K562 (cell line): ENCODE measurements at regions not wholly inside any gene's neighbourhood (a gene's known extent, or its start where the extent isn't known, plus 50 kb on each side); places are given as distances from the start of the nearest gene placed in this dataset.

ENCODE experiments used
- ATAC-seq: fragments of 200-7000 bp; cut with Tn5 transposase; 3 replicates; pipeline ENCODE4 v1.9.1; 2020; ENCODE audit warnings: moderate library complexity
- BruUV-seq: library from RNA; stranded (reverse); fragments of 400-500 nt; replicated peaks from 2 replicates; lab custom pipeline; 2021; lab: Mats Ljungman, UMichigan
- CTCF ChIA-PET: fragments of 300-600 bp; formaldehyde crosslinking; extraction: SDS; loops from one replicate; lab custom pipeline; 2021; ENCODE audit warnings: low intra/inter-chr PET ratio; lab: Yijun Ruan, JAX
- POLR2A ChIA-PET: fragments of 300-600, 350-650 bp; sonication (Branson Sonifier 250); formaldehyde crosslinking; extraction: SDS; loops from one replicate; lab custom pipeline; 2021; ENCODE audit warnings: antibody characterized with exemption, inconsistent platforms; lab: Yijun Ruan, JAX
- DNase-seq, 4 experiments: peaks; one replicate each; pipeline versions ENCODE4 v3.0.0 to v3.0.0-alpha.2; 2011 to 2018; ENCODE audit warnings: low spot score in 3 of 4, mixed read lengths in 3 of 4; ENCODE audit errors: extremely low read depth in 1 of 4
- FAIRE-seq: peaks from 2 replicates; lab custom pipeline; 2011; peaks lifted over from hg19 to GRCh38; lab: Jason Lieb, UNC
- H2AFZ ChIP-seq: 2 replicates; pipeline ENCODE4 v1.6.0; 2011; ENCODE audit warnings: low read depth, low read length, control low read depth, inconsistent platforms
- H3K27ac ChIP-seq: fragments of 200-600 bp; 3 replicates; pipeline ENCODE4 v1.8.0; 2011; ENCODE audit warnings: low read depth, mild to moderate bottlenecking, control low read depth, inconsistent platforms, low read length, moderate library complexity, mixed read lengths; ENCODE audit errors: extremely low read depth
- H3K27me3 ChIP-seq, 2 experiments: fragments of 300-600 bp in 1 of 2; 2 replicates in 1 of 2; 3 replicates in 1 of 2; pipeline versions ENCODE4 v1.6.0 to v1.8.0; 2011; ENCODE audit warnings: inconsistent platforms in 2 of 2, low read length in 2 of 2, mild to moderate bottlenecking in 1 of 2, mixed read lengths in 1 of 2, moderate library complexity in 1 of 2; ENCODE audit not compliant: control insufficient read depth in 2 of 2, insufficient read depth in 2 of 2
- H3K36me3 ChIP-seq: fragments of 300-600 bp; 3 replicates; pipeline ENCODE4 v1.8.0; 2011; ENCODE audit warnings: mild to moderate bottlenecking, low read length, inconsistent platforms; ENCODE audit not compliant: control insufficient read depth, insufficient read depth
- H3K4me1 ChIP-seq, 2 experiments: fragments of 200-600 bp in 1 of 2; replicated peaks in 1 of 2; 2 replicates in 1 of 2; 3 replicates in 1 of 2; pipeline versions ENCODE4 v1.5.1 to v1.8.0; 2011; ENCODE audit warnings: inconsistent platforms in 2 of 2, low read length in 2 of 2, mild to moderate bottlenecking in 1 of 2, mixed read lengths in 1 of 2, moderate library complexity in 1 of 2; ENCODE audit not compliant: control insufficient read depth in 2 of 2, insufficient read depth in 2 of 2
- H3K4me2 ChIP-seq: 2 replicates; pipeline ENCODE4 v1.6.1; 2011; ENCODE audit warnings: low read length, control low read depth, inconsistent platforms, mixed read lengths; ENCODE audit not compliant: insufficient read depth
- H3K4me3 ChIP-seq: fragments of 200-600 bp; sonication (generic), shearing (Covaris generic); 2 replicates; pipeline ENCODE4 v1.5.1; 2016; ENCODE audit warnings: control low read depth, inconsistent platforms
- H3K79me2 ChIP-seq: fragments of 200-600 bp; 3 replicates; pipeline ENCODE4 v1.8.0; 2011; ENCODE audit warnings: low read length, inconsistent platforms; ENCODE audit not compliant: control insufficient read depth, insufficient read depth
- H3K9ac ChIP-seq, 2 experiments: 2 replicates each; pipeline versions ENCODE4 v1.6.0 to v1.6.1; 2011; ENCODE audit warnings: low read depth in 2 of 2, low read length in 2 of 2, control low read depth in 1 of 2, inconsistent platforms in 1 of 2, mild to moderate bottlenecking in 1 of 2, mixed read lengths in 1 of 2; ENCODE audit not compliant: insufficient read depth in 1 of 2
- H3K9me1 ChIP-seq: one replicate; pipeline ENCODE4 v1.6.0; 2011; ENCODE audit warnings: inconsistent platforms, mild to moderate bottlenecking, low read length, moderate library complexity; ENCODE audit not compliant: control insufficient read depth, insufficient read depth
- H3K9me3 ChIP-seq: replicated peaks from 2 replicates; pipeline ENCODE4 v1.5.1; 2011; ENCODE audit warnings: low read depth, low read length, inconsistent platforms; ENCODE audit not compliant: control insufficient read depth, insufficient read depth
- H4K20me1 ChIP-seq: replicated peaks from 2 replicates; pipeline ENCODE4 v1.6.1; 2011; ENCODE audit warnings: low read length, inconsistent platforms, mixed read lengths; ENCODE audit not compliant: control insufficient read depth, insufficient read depth
- C11orf30 ChIP-seq: fragments of 450-650 bp; IDR thresholded peaks from 2 replicates; pipeline ENCODE4 v1.6.1; 2016; ENCODE audit warnings: low read depth, mild to moderate bottlenecking
- HDGF ChIP-seq: fragments of 450-650 bp; IDR thresholded peaks from 2 replicates; pipeline ENCODE4 v1.6.1; 2016
- MEF2A ChIP-seq: IDR thresholded peaks from 2 replicates; pipeline ENCODE4 v1.6.1; 2011; ENCODE audit warnings: low read depth, mild to moderate bottlenecking, low read length, moderate library complexity; ENCODE audit not compliant: control insufficient read depth
- NFE2 ChIP-seq: IDR thresholded peaks from 2 replicates; pipeline ENCODE4 v1.6.1; 2014; ENCODE audit warnings: antibody characterized with exemption, low read depth
- PYGO2 ChIP-seq: fragments of 450-650 bp; IDR thresholded peaks from 2 replicates; pipeline ENCODE4 v1.6.1; 2016; ENCODE audit warnings: mild to moderate bottlenecking, missing genetic modification characterization, moderate library complexity, missing compliant biosample characterization
- whole genome bisulfite sequencing: fragments of 100-300 bp; shearing (Covaris generic); methylation state at CpG from one replicate; pipeline ENCODE4 v1.1.6; 2016; ENCODE audit warnings: low coverage, mixed read lengths; ENCODE audit not compliant: insufficient coverage; ENCODE audit errors: missing lambda C conversion rate; 5-methylcytosine and 5-hydroxymethylcytosine counted together
- in situ Hi-C: fragments of 300-500 bp; cut with MboI; formaldehyde crosslinking; loops from 4 replicates; pipeline ENCODE4 v1.15.0; 2018; ENCODE audit warnings: inconsistent platforms, mixed read lengths
- intact Hi-C: fragments of 100-400 bp; cut with micrococcal nuclease; formaldehyde crosslinking; loops from 2 replicates; pipeline ENCODE4 v1.14.2; 2022
- TF ChIP-seq, protein P1 (sequence below), 2 experiments: fragments of 450-650 bp; formaldehyde crosslinking in 1 of 2; IDR thresholded peaks; 2 replicates each; pipeline versions ENCODE4 v1.4.0 to v1.6.1; 2014 to 2020; ENCODE audit warnings: mild to moderate bottlenecking in 2 of 2, borderline replicate concordance in 1 of 2, low read depth in 1 of 2

DNA sequence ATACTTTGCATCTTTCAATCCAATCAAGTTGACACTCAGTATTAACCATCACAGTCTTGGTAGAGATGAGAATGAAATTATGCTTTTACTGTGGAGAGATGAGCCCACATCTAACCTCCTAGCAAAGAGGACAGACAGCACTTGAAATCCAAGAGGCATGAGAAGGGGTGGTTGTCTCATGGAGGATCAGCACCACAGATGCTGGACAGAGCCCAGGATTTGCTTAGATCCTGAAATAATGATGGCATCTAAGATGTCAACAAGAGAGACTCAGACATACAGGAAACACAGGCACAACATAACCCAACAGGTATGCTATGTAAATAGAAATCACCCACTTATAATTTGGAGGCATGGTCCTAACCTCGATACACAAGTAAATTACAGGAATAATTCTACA lies 74.3 kb upstream of the VCX2 start:
- WGBS, result 0% methylated on average over 1 of the region's 1 CpG
- intact Hi-C loops (no loop called here), in situ Hi-C loops (no loop called here)
- H4K20me1 ChIP-seq, result no peaks in the 10 kb centered on the region
- H3K27me3 ChIP-seq, result no peaks in the 10 kb centered on the region
- DNase-seq (no peak), FAIRE-seq (no peak), ATAC-seq (no peak)
- TF ChIP-seq HDGF (no peak), MEF2A (no peak), NFE2 (no peak), C11orf30 (no peak), PYGO2 (tag) (no peak)
- TF ChIP-seq, protein P1, sequence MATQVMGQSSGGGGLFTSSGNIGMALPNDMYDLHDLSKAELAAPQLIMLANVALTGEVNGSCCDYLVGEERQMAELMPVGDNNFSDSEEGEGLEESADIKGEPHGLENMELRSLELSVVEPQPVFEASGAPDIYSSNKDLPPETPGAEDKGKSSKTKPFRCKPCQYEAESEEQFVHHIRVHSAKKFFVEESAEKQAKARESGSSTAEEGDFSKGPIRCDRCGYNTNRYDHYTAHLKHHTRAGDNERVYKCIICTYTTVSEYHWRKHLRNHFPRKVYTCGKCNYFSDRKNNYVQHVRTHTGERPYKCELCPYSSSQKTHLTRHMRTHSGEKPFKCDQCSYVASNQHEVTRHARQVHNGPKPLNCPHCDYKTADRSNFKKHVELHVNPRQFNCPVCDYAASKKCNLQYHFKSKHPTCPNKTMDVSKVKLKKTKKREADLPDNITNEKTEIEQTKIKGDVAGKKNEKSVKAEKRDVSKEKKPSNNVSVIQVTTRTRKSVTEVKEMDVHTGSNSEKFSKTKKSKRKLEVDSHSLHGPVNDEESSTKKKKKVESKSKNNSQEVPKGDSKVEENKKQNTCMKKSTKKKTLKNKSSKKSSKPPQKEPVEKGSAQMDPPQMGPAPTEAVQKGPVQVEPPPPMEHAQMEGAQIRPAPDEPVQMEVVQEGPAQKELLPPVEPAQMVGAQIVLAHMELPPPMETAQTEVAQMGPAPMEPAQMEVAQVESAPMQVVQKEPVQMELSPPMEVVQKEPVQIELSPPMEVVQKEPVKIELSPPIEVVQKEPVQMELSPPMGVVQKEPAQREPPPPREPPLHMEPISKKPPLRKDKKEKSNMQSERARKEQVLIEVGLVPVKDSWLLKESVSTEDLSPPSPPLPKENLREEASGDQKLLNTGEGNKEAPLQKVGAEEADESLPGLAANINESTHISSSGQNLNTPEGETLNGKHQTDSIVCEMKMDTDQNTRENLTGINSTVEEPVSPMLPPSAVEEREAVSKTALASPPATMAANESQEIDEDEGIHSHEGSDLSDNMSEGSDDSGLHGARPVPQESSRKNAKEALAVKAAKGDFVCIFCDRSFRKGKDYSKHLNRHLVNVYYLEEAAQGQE (IDR thresholded peaks at IDR 0.05; ENCODE audit: borderline replicate concordance), result peak; percentile 29
- TF ChIP-seq, protein P1 (CRISPR knock-in tag; IDR thresholded peaks at IDR 0.05; ENCODE audit: low read depth), result no peak
- no peaks in the 10 kb centered on the region for H3K4me1 ChIP-seq
- H3K27ac ChIP-seq, result no peak overlapping the region
- H3K79me2 ChIP-seq, result no peaks in the 10 kb centered on the region
- no TSS peak for BruUV-seq
- ChIA-PET CTCF (no interaction called here), POLR2A (interaction anchor here (0.8 kb wide), 1 partner anchor 8 kb away, joined by 3 read pairs; no protein-coding TSS in a partner anchor)
- no peak overlapping the region for H2AFZ ChIP-seq
- H3K9ac ChIP-seq, result no peak overlapping the region
- H3K36me3 ChIP-seq, result no peaks in the 10 kb centered on the region
- no peak overlapping the region for H3K4me3 ChIP-seq
- H3K9me1 ChIP-seq, result no peaks in the 10 kb centered on the region
- H3K9me3 ChIP-seq, result no peaks in the 10 kb centered on the region
- H3K4me2 ChIP-seq, result no peak overlapping the region
